WTC11 (cell line): ENCODE measurements at regions not wholly inside any gene's neighbourhood (a gene's known extent, or its start where the extent isn't known, plus 50 kb on each side); places are given as distances from the start of the nearest gene placed in this dataset.

ENCODE experiments used
- ATAC-seq: fragments of 200-7000 bp; cut with Tn5 transposase; 2 replicates; pipeline ENCODE4 v1.10.0; 2021; ENCODE audit warnings: mild to moderate bottlenecking, moderate library complexity
- CTCF ChIA-PET: fragments of 300-600 bp; sonication (Branson Sonifier 250); formaldehyde crosslinking; loops from one replicate; lab custom pipeline; 2021; ENCODE audit warnings: antibody characterized with exemption; lab: Charles Lee
- POLR2A ChIA-PET: fragments of 350-600 bp; sonication (Branson Sonifier 250); formaldehyde crosslinking; loops from one replicate; lab custom pipeline; 2021; ENCODE audit warnings: antibody characterized with exemption; lab: Charles Lee
- DNase-seq: peaks from one replicate; pipeline ENCODE4 v3.0.0; 2021; ENCODE audit warnings: low spot score
- H3K27ac Mint-ChIP-seq: 2 replicates; pipeline ENCODE4 v1.8.0; 2021; ENCODE audit warnings: mixed read lengths
- H3K27me3 Mint-ChIP-seq: 2 replicates; pipeline ENCODE4 v1.8.0; 2021; ENCODE audit warnings: low read depth, mild to moderate bottlenecking, moderate library complexity, mixed read lengths
- H3K36me3 Mint-ChIP-seq: 2 replicates; pipeline ENCODE4 v1.8.0; 2021; ENCODE audit warnings: mixed read lengths
- H3K4me1 Mint-ChIP-seq: 2 replicates; pipeline ENCODE4 v1.8.0; 2022; ENCODE audit warnings: mixed read lengths
- H3K4me3 Mint-ChIP-seq: 2 replicates; pipeline ENCODE4 v1.8.0; 2021; ENCODE audit warnings: mild to moderate bottlenecking, moderate library complexity, mixed read lengths
- H3K9me3 Mint-ChIP-seq: 2 replicates; pipeline ENCODE4 v1.8.0; 2021; ENCODE audit warnings: mixed read lengths
- CBFB ChIP-seq: sonication (generic); formaldehyde crosslinking; IDR thresholded peaks from 2 replicates; pipeline ENCODE4 v1.8.1; 2022; ENCODE audit warnings: mild to moderate bottlenecking, low read depth, missing genetic modification reagents
- GRHL2 ChIP-seq: fragments of 250-450 bp; sonication (Bioruptor Pico); IDR thresholded peaks from 2 replicates; pipeline ENCODE4 v1.8.0; 2022; ENCODE audit warnings: mild to moderate bottlenecking, moderate library complexity; ENCODE audit not compliant: insufficient replicate concordance, severe bottlenecking
- JUN ChIP-seq: sonication (generic); formaldehyde crosslinking; IDR thresholded peaks from 2 replicates; pipeline ENCODE4 v1.8.0; 2023; ENCODE audit warnings: mild to moderate bottlenecking, missing genetic modification reagents
- SMAD3 ChIP-seq: sonication (generic); formaldehyde crosslinking; IDR thresholded peaks from 2 replicates; pipeline ENCODE4 v1.8.0; 2022; ENCODE audit warnings: missing genetic modification reagents, mild to moderate bottlenecking, borderline replicate concordance
- SMAD4 ChIP-seq: sonication (generic); formaldehyde crosslinking; IDR thresholded peaks from 2 replicates; pipeline ENCODE4 v1.8.0; 2022; ENCODE audit warnings: mild to moderate bottlenecking, missing genetic modification reagents
- ZNF232 ChIP-seq: sonication (generic); formaldehyde crosslinking; IDR thresholded peaks from 2 replicates; pipeline ENCODE4 v1.8.0; 2022; ENCODE audit warnings: mild to moderate bottlenecking, missing genetic modification reagents
- ZNF416 ChIP-seq: fragments of 250-450 bp; sonication (Bioruptor Pico); IDR thresholded peaks from 2 replicates; pipeline ENCODE4 v1.9.0; 2021; ENCODE audit warnings: mild to moderate bottlenecking, inconsistent platforms
- ZNF671 ChIP-seq: fragments of 250-450 bp; sonication (Bioruptor Pico); IDR thresholded peaks from 2 replicates; pipeline ENCODE4 v1.8.0; 2021; ENCODE audit warnings: mild to moderate bottlenecking
- TF ChIP-seq, protein P1 (sequence below): sonication (generic); formaldehyde crosslinking; conservative IDR thresholded peaks from 2 replicates; pipeline ENCODE4 v1.8.1; 2023; ENCODE audit warnings: mild to moderate bottlenecking, low read depth, missing genetic modification reagents, moderate library complexity
- TF ChIP-seq, protein P2 (sequence below): fragments of 250-450 bp; sonication (Bioruptor Pico); IDR thresholded peaks from 2 replicates; pipeline ENCODE4 v1.9.0; 2021; ENCODE audit warnings: mild to moderate bottlenecking
- TF ChIP-seq, protein P3 (sequence below): sonication (generic); formaldehyde crosslinking; IDR thresholded peaks from 2 replicates; pipeline ENCODE4 v1.8.1; 2023; ENCODE audit warnings: mild to moderate bottlenecking, missing genetic modification reagents, moderate library complexity
- TF ChIP-seq, protein P4 (sequence below): sonication (generic); formaldehyde crosslinking; IDR thresholded peaks from 2 replicates; pipeline ENCODE4 v1.8.0; 2023; ENCODE audit warnings: missing genetic modification reagents, mild to moderate bottlenecking, borderline replicate concordance
- TF ChIP-seq, protein P5 (sequence below): fragments of 250-450 bp; sonication (Bioruptor Pico); IDR thresholded peaks from 2 replicates; pipeline ENCODE4 v1.9.0; 2021; ENCODE audit warnings: moderate library complexity, mild to moderate bottlenecking, inconsistent platforms, borderline replicate concordance
- TF ChIP-seq, protein P6 (sequence below): sonication (generic); formaldehyde crosslinking; IDR thresholded peaks from 2 replicates; pipeline ENCODE4 v1.8.1; 2023; ENCODE audit warnings: mild to moderate bottlenecking, missing genetic modification reagents, moderate library complexity
- TF ChIP-seq, protein P7 (sequence below): sonication (generic); formaldehyde crosslinking; IDR thresholded peaks from 2 replicates; pipeline ENCODE4 v1.8.0; 2022; ENCODE audit warnings: mild to moderate bottlenecking, missing genetic modification reagents
- TF ChIP-seq, protein P8 (sequence below): fragments of 250-450 bp; sonication (Bioruptor Pico); IDR thresholded peaks from 2 replicates; pipeline ENCODE4 v1.8.0; 2021; ENCODE audit warnings: mild to moderate bottlenecking

DNA sequence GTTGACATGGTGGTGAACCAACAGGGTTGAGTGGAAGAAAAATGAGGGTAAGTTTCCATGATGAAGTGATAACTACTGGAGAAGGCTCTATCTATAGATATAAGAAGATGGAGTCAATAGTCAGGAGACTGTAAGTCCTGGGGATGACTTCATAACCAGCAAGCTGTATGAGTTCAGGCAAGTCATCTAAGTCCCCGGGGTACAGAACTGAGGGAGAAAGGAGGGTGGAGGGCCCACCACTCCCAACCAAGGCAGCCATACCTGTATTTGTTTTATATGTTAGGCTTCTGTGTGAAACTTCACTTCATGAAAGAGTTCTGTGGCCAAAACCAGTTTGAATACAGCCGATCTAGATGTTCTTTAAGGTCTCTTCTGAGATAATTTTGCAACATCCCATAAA is 53.3 kb upstream of the IFNE start (continued):
- TF ChIP-seq, protein P1, sequence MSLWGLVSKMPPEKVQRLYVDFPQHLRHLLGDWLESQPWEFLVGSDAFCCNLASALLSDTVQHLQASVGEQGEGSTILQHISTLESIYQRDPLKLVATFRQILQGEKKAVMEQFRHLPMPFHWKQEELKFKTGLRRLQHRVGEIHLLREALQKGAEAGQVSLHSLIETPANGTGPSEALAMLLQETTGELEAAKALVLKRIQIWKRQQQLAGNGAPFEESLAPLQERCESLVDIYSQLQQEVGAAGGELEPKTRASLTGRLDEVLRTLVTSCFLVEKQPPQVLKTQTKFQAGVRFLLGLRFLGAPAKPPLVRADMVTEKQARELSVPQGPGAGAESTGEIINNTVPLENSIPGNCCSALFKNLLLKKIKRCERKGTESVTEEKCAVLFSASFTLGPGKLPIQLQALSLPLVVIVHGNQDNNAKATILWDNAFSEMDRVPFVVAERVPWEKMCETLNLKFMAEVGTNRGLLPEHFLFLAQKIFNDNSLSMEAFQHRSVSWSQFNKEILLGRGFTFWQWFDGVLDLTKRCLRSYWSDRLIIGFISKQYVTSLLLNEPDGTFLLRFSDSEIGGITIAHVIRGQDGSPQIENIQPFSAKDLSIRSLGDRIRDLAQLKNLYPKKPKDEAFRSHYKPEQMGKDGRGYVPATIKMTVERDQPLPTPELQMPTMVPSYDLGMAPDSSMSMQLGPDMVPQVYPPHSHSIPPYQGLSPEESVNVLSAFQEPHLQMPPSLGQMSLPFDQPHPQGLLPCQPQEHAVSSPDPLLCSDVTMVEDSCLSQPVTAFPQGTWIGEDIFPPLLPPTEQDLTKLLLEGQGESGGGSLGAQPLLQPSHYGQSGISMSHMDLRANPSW (CRISPR knock-in tag): no peak
- TF ChIP-seq, protein P2, sequence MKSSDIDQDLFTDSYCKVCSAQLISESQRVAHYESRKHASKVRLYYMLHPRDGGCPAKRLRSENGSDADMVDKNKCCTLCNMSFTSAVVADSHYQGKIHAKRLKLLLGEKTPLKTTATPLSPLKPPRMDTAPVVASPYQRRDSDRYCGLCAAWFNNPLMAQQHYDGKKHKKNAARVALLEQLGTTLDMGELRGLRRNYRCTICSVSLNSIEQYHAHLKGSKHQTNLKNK (CRISPR knock-in tag): no peak
- TF ChIP-seq CBFB (CRISPR knock-in tag): no peak
- no peak for TF ChIP-seq SMAD3 (CRISPR knock-in tag)

DNA sequence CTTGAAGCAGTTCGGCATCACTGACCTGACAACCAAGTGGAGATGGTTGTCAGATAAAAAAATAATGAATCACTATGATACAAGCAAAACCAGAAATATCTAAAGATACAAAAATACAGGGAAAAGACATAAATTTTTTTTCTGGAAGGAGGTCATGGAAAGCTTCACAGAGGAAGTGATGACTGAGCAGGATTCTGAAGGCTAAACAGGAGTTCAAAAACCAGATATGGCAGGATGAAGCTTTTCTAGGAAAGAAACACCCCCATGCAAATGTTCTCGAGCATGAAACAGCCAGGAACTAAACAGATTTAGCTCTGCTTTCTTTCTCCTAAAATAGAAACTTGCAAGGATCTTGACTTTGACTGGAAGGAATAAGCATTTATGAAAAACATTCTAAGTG is 60.7 kb upstream of the IFNE start:
- CTCF ChIA-PET: interaction anchor here (1.2 kb wide), 1 partner anchor 16 kb away, joined by 4 read pairs; no protein-coding TSS in a partner anchor
- POLR2A ChIA-PET: no interaction called here
- peaks cover 20% of the 10 kb centered on the region for H3K9me3 Mint-ChIP-seq
- TF ChIP-seq ZNF416 (CRISPR knock-in tag) (no peak), ZNF671 (CRISPR knock-in tag) (no peak), ZNF232 (no peak), GRHL2 (CRISPR knock-in tag) (no peak), SMAD4 (CRISPR knock-in tag) (no peak), JUN (CRISPR knock-in tag) (no peak)
- TF ChIP-seq, protein P3, sequence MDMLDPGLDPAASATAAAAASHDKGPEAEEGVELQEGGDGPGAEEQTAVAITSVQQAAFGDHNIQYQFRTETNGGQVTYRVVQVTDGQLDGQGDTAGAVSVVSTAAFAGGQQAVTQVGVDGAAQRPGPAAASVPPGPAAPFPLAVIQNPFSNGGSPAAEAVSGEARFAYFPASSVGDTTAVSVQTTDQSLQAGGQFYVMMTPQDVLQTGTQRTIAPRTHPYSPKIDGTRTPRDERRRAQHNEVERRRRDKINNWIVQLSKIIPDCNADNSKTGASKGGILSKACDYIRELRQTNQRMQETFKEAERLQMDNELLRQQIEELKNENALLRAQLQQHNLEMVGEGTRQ (CRISPR knock-in tag): no peak
- TF ChIP-seq, protein P4, sequence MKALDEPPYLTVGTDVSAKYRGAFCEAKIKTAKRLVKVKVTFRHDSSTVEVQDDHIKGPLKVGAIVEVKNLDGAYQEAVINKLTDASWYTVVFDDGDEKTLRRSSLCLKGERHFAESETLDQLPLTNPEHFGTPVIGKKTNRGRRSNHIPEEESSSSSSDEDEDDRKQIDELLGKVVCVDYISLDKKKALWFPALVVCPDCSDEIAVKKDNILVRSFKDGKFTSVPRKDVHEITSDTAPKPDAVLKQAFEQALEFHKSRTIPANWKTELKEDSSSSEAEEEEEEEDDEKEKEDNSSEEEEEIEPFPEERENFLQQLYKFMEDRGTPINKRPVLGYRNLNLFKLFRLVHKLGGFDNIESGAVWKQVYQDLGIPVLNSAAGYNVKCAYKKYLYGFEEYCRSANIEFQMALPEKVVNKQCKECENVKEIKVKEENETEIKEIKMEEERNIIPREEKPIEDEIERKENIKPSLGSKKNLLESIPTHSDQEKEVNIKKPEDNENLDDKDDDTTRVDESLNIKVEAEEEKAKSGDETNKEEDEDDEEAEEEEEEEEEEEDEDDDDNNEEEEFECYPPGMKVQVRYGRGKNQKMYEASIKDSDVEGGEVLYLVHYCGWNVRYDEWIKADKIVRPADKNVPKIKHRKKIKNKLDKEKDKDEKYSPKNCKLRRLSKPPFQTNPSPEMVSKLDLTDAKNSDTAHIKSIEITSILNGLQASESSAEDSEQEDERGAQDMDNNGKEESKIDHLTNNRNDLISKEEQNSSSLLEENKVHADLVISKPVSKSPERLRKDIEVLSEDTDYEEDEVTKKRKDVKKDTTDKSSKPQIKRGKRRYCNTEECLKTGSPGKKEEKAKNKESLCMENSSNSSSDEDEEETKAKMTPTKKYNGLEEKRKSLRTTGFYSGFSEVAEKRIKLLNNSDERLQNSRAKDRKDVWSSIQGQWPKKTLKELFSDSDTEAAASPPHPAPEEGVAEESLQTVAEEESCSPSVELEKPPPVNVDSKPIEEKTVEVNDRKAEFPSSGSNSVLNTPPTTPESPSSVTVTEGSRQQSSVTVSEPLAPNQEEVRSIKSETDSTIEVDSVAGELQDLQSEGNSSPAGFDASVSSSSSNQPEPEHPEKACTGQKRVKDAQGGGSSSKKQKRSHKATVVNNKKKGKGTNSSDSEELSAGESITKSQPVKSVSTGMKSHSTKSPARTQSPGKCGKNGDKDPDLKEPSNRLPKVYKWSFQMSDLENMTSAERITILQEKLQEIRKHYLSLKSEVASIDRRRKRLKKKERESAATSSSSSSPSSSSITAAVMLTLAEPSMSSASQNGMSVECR (CRISPR knock-in tag): no peak
- TF ChIP-seq, protein P5, sequence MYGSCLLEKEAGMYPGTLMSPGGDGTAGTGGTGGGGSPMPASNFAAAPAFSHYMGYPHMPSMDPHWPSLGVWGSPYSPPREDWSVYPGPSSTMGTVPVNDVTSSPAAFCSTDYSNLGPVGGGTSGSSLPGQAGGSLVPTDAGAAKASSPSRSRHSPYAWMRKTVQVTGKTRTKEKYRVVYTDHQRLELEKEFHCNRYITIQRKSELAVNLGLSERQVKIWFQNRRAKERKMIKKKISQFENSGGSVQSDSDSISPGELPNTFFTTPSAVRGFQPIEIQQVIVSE (CRISPR knock-in tag): no peak
- TF ChIP-seq, protein P2 (CRISPR knock-in tag): no peak
- TF ChIP-seq, protein P6, sequence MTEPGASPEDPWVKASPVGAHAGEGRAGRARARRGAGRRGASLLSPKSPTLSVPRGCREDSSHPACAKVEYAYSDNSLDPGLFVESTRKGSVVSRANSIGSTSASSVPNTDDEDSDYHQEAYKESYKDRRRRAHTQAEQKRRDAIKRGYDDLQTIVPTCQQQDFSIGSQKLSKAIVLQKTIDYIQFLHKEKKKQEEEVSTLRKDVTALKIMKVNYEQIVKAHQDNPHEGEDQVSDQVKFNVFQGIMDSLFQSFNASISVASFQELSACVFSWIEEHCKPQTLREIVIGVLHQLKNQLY (CRISPR knock-in tag): no peak
- TF ChIP-seq, protein P1 (CRISPR knock-in tag): no peak
- TF ChIP-seq, protein P7, sequence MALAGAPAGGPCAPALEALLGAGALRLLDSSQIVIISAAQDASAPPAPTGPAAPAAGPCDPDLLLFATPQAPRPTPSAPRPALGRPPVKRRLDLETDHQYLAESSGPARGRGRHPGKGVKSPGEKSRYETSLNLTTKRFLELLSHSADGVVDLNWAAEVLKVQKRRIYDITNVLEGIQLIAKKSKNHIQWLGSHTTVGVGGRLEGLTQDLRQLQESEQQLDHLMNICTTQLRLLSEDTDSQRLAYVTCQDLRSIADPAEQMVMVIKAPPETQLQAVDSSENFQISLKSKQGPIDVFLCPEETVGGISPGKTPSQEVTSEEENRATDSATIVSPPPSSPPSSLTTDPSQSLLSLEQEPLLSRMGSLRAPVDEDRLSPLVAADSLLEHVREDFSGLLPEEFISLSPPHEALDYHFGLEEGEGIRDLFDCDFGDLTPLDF (CRISPR knock-in tag): no peak
- TF ChIP-seq, protein P8, sequence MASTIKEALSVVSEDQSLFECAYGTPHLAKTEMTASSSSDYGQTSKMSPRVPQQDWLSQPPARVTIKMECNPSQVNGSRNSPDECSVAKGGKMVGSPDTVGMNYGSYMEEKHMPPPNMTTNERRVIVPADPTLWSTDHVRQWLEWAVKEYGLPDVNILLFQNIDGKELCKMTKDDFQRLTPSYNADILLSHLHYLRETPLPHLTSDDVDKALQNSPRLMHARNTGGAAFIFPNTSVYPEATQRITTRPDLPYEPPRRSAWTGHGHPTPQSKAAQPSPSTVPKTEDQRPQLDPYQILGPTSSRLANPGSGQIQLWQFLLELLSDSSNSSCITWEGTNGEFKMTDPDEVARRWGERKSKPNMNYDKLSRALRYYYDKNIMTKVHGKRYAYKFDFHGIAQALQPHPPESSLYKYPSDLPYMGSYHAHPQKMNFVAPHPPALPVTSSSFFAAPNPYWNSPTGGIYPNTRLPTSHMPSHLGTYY (CRISPR knock-in tag): no peak
- H3K36me3 Mint-ChIP-seq: peaks cover 22% of the 10 kb centered on the region
- ATAC-seq (peak; percentile 57), DNase-seq (no peak)
- peak overlapping the region; percentile 14 for H3K4me3 Mint-ChIP-seq
- no peaks in the 10 kb centered on the region for H3K27me3 Mint-ChIP-seq
- peaks cover 26% of the 10 kb centered on the region for H3K4me1 Mint-ChIP-seq
- H3K27ac Mint-ChIP-seq: peak overlapping the region; percentile 91
